Forelimb muscle (tissue), 1 donor: ENCODE measurements at regions not wholly inside any gene's neighbourhood (a gene's known extent, or its start where the extent isn't known, plus 50 kb on each side); places are given as distances from the start of the nearest gene placed in this dataset.
"Not testable (repeated sequence)": the region's sequence is repeated elsewhere in the genome, so short reads cannot be mapped to it uniquely, and the experiment has no call there.

Source experiments
- DNase-seq: peaks from one replicate; pipeline ENCODE4 v3.0.0-alpha.2; 2013; ENCODE audit warnings: low read depth

DNA sequence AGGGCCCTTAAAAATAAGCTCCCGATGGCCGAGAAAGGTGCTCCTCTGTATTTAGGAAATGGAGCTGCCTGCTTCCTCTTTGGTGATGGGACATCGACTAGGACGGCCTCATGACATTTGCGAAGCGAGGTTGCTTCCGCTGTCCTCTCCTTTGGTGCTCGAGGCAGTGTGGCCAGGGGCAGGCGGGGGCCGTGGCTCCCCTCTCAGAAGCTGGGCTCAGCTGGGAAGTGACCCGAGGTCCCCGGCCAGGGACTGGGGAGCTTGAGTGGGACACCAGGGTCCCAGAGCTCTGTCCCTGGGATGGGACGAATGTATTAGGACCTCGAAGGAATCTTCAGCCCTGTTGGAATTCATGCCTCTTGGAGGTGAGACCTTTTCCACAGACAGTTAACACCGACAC, 151.1 kb downstream of the CTTN start:
- no peak for DNase-seq

GRCh38 chr11:70549796-70550195, 151.5 kb downstream of the CTTN start:
- DNase-seq: no peak

DNA sequence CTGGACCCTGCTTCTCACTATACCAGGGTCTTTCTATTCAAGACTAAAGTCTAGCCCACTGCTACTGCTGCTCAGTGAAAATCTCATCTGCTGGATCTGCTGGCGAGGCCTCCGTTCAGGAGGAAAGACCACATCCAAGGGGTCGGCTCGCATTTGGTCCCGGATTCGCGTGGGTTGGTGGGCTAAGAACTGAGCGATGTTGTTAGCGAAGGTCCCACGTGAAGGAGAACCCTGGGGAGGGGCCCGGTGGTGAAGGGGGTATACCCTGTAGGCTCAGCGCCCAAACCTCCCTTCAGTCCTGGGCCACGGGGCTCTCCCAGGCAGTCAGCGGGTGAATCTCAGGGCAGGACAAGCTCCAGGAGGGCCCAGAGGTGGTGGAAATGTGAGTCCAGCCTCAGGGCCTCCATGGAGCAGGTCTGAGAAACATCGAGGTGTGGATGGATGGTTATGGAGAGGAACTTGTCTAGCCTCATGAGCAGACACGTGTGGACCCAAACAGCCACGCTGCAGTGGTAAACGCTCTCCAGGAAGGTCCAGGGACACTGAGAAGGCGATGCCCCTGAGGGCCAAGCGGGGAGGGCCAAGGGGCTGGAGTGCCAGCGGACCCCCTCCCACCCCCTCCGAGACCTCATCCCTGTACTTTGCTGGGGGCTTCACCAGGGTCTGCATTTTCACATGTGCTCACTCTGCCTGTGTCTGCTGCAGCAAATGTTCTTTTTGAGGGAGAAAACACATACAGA, 152.3 kb downstream of the CTTN start:
- no peak for DNase-seq

- no peak for DNase-seq
Measured at GRCh38 chr11:70551351-70552166, 153.2 kb downstream of the CTTN start.

GRCh38 chr11:70552167-70553150, 154.1 kb downstream of the CTTN start:
- no peak for DNase-seq

- no peak for DNase-seq
Measured at GRCh38 chr11:70555078-70555477, 156.7 kb downstream of the CTTN start.

- DNase-seq: no peak
Measured at GRCh38 chr11:70556884-70557741, 158.8 kb downstream of the CTTN start.

DNA sequence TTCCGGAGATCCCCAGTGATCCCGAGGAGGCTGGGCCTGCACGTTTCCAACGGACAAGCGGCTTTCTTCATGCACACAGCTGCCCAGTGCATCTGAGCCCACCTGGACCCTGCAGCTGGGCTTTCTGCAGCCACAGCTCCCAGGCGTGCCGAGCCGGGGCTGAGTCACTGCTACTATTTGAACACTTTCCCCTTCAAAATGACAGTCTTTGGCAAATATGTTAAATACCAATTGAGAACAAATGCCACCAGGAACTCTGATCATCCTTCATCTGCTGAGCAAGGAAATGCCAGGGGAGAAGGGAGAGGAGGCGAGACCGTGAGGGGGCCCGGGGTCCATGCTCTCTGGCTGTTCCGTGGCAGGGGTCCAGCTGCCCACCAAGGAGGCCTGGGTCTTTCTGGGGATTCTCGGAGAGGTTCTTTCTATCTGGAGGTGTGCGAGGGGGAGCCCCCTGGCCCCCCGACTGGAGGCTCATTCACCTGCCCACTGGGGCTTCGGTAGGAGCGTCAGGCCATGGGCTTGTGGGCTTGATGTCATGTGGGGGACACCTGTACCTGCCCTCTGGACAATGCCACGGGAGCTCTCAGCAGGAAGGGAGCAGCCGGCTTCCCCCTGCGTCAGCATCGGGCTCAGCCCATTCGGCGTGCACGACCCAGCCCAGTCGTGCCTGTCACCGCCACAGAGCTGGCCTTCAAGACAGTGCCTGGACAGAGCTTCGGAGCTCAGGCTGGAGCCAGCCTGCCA, 159.6 kb downstream of the CTTN start:
- DNase-seq: no peak

DNA sequence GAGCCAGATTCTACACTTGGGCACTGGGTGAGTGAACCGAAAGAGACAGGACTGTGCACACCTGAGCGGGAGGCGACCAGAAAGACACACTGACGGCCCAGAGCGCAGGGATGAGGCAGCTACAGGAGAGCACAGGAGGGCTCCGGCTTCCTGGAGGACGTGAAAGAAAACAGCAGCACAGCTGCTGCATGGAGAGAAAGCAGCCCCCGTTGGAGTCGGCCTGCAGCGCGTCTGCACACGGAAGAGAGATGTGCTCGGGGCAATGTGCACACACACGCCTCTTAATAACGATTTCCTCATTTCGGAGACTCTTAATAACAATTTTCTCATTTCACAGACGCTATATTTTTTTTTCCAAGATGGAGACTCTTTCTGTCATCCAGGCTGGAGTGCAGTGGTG, 160.4 kb downstream of the CTTN start:
- no peak for DNase-seq

DNA sequence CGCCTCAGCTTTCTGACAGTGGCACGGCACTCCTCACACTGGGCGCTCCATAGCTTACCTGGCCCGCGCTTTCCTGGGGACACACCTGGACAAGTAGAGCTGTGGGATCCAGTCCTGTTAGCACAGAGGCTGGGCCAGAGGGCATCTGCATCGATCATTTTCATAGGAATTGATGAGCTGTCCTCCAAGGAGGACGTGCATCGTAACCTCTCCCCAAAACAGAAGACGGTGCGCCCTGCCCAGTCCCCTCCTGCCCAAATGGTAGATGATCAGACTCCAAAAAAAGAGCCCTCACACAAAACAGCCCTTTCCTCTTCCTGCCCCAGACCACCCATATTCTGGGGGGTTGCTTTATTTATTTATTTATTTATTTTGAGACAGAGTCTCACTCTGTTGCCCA, 161.2 kb downstream of the CTTN start:
- no peak for DNase-seq

DNA sequence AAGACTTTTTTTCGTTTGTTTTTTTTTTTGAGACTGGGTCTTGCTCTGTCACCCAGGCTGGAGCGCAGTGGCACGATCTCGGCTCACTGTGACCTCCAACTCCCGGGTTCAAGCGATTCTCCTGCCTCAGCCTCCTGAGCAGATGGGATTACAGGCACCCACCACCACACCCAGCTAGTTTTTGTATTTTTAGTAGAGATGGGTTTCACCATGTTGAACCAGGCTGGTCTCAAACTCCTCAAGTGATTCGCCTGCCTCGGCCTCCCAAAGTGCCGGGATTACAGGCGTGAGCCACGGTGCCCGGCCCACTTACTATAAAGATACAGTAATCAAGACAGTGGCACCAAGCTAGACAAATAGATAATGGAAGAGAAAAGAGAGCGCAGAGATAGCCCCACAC, 162.3 kb downstream of the CTTN start:
- not testable (repeated sequence) for DNase-seq

DNA sequence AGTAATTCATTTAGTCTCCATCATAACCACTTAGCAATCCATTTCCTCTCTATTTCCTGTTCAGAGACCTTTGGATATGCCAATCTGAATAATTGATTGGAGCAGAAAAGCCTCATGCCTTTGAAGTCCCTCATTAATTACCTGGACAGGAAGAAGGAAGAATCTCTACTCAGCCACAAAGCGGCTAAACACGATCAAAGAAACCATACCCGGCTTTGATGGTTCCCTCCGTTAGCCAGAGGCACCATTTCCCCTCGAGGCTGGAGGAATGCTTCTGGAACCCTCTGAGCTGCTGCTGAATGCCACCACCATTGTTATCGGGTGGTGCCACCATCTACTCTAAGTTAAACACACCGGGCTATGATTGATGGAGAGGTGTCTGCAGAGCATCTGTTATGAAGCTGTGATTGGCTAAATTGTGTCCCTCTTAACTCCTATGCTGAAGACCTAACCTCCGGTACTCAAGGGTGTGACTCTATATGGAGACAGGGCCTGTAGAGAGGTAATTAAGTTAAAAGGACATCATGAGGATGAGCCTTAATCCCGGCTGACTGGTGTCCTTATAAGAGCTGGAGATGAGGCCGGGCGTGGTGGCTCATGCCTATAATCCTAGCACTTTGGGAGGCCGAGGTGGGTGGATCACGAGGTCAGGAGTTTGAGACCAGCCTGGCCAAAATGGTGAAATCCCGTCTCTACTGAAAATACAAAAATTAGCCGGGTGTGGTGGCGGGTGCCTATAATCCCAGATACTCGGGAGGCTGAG, 168.6 kb downstream of the CTTN start:
- DNase-seq: no peak

DNA sequence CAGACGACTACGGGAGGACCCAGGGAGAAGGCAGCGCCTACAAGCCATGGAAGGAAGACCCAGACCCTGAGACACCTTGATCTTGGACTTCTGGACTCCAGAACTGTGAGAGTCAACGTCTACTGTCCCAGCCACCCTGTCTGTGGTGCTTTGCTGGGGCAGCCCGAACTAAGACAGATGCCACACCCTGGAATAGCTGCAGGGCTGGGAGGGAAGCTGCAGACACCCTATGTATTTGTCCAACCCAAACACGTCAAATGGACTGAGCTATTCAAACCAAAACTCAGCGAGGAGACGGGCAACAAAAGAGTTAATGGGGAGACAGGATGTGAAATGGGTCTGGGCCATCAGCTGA, 169.3 kb downstream of the CTTN start:
- DNase-seq: no peak

DNA sequence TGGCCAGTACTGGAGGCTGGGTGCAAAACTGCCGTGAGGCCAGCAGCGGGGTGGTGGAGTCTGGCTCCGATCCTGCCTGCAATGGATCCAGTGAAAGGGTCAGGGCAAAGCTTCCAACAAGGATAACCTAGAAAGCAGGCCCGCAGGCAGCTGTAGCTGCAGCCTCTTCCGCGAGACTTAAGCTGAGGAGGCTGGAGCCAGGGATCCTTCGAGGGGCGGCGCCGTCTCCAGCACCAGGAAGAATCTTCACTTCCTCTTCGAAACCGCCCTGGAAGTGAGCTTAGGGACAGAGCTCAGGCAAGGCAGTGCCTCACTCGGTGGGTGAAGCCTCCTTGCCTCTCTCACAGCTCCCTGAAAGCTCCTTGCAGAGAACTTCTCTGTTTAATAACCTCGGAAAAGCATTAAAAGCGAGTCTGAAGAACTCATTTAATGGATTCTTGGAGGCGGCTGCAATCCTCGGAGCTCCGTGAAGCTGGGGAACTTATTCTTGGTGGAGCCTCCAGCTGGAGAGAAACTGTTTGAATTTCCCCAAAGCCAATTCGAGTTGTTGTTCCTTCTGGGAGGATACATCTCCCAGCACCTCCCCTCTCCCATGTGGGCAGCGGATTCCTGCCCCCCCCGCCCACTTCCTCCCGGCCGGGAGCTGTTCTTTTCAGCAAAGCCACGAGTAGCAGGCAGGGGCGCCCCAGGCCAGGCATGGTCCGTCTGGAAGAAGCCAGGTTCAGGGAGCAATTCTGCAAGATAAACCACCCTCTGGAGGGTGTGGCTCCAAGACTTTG, 169.9 kb downstream of the CTTN start:
- peak; percentile 31 for DNase-seq

DNA sequence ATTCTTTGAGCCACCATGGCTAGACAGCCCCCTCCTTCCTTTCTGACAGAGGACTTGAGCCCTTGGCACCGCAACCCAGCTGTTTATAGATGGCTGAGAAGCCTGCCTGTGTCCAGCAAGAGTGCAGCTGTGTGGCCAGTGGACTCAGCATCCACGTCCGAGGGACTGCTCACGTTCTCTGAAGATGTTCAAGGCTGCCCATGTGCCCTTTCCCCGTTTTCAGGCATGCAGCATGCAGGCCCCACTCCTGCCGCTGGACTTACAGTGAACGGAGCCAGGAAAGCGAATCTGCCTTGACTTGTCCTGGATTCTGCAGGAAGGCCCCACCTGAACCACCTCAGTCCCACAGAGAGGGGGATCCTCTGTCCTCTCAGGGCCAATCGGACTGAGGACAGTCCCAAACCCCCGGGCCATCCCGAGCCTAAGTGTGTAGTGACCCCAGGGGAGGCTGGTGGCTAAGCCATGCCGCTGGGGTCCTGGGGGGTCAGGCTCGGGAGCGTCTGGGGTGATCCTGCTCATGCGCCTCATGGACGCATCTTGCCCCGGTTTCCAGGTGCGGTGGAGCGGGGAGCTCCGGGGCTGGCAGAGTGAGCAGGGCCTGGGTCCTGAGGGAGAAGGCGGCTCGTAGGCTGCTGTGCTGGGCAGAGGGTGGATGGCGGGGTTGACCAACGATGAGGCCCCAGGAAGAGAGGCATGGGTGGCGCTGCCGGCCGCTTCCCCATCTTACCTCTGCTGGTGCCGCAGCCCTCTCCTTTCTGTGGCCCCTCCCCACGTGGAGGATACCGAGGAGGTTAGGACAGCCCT, 170.7 kb downstream of the CTTN start:
- no peak for DNase-seq

DNA sequence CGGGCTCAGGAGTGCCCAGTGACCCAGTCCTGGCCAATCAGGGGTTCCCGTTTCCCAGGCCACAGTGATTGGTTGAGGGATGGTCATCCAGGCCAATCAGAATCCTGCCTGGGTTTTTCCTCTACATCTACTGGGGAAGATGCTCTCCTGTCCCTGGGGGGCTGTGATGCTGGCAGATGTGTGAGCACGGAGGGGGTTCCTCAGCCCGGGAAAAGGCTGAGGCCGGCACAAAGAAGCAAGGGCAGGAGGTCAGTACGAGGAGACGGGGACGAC, 171.2 kb downstream of the CTTN start:
- no peak for DNase-seq

GRCh38 chr11:70569996-70570692, 171.8 kb downstream of the CTTN start:
- DNase-seq: no peak
